Stomach (tissue), 4 donors: ENCODE measurements at regions not wholly inside any gene's neighbourhood (a gene's known extent, or its start where the extent isn't known, plus 50 kb on each side); places are given as distances from the start of the nearest gene placed in this dataset.

Source experiments
- EP300 ChIP-seq: sonication (generic); formaldehyde crosslinking; IDR thresholded peaks from one replicate; pipeline ENCODE4 v1.6.1; 2017; ENCODE audit warnings: antibody characterized with exemption
- TF ChIP-seq, protein P1 (sequence below), 7 experiments: fragments of 450-650 bp in 4 of 7; fragments of 200-600 bp in 3 of 7; sonication (generic) in 3 of 7; IDR thresholded peaks; one replicate each; pipeline ENCODE4 v1.5.1; 2016 to 2019; ENCODE audit warnings: antibody characterized with exemption in 7 of 7, control low read depth in 2 of 7, mild to moderate bottlenecking in 1 of 7

DNA sequence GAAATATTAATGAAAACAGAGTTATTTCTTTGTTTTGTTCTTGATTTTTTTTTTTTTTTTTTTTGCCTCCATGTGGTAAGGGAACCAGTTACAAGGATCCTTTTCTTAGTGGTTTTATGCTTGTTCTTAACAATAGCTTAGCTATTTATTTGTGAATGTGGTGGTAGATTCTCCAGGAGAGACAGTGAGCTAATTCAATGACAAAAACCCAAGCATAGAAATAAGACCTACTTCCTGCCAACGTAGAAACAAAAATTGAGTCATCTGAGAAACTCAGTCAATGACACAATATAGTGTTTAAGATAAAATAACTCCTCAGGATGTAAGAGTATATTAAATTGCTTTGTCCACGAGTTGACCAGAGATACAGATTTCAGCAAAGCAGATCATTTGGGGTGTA is 863.8 kb upstream of the PABPC4L start:
- TF ChIP-seq, protein P1, sequence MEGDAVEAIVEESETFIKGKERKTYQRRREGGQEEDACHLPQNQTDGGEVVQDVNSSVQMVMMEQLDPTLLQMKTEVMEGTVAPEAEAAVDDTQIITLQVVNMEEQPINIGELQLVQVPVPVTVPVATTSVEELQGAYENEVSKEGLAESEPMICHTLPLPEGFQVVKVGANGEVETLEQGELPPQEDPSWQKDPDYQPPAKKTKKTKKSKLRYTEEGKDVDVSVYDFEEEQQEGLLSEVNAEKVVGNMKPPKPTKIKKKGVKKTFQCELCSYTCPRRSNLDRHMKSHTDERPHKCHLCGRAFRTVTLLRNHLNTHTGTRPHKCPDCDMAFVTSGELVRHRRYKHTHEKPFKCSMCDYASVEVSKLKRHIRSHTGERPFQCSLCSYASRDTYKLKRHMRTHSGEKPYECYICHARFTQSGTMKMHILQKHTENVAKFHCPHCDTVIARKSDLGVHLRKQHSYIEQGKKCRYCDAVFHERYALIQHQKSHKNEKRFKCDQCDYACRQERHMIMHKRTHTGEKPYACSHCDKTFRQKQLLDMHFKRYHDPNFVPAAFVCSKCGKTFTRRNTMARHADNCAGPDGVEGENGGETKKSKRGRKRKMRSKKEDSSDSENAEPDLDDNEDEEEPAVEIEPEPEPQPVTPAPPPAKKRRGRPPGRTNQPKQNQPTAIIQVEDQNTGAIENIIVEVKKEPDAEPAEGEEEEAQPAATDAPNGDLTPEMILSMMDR (IDR thresholded peaks at IDR 0.05): no peak
- TF ChIP-seq EP300: no peak
